Nephron (organoid): ENCODE measurements at regions not wholly inside any gene's neighbourhood (a gene's known extent, or its start where the extent isn't known, plus 50 kb on each side); places are given as distances from the start of the nearest gene placed in this dataset.

Experiments
- H3K27ac Mint-ChIP-seq, 3 experiments: 2 replicates each; pipeline ENCODE4 v1.8.0; 2020; ENCODE audit warnings: mixed read lengths in 3 of 3, mild to moderate bottlenecking in 2 of 3, moderate library complexity in 1 of 3
- H3K27me3 Mint-ChIP-seq: 2 replicates; pipeline ENCODE4 v1.8.0; 2021; ENCODE audit warnings: low read depth, mild to moderate bottlenecking, moderate library complexity, mixed read lengths
- H3K36me3 Mint-ChIP-seq: 2 replicates; pipeline ENCODE4 v1.8.0; 2020; ENCODE audit warnings: low read depth, mixed read lengths
- H3K4me1 Mint-ChIP-seq: 2 replicates; pipeline ENCODE4 v1.8.0; 2020; ENCODE audit warnings: mixed read lengths
- H3K4me3 Mint-ChIP-seq, 3 experiments: 2 replicates each; pipeline ENCODE4 v1.8.0; 2020; ENCODE audit warnings: mild to moderate bottlenecking in 3 of 3, mixed read lengths in 3 of 3, moderate library complexity in 2 of 3
- H3K9me3 Mint-ChIP-seq: 2 replicates; pipeline ENCODE4 v1.8.0; 2020; ENCODE audit warnings: mixed read lengths
- CTCF ChIP-seq, 3 experiments: fragments of 200-600 bp; sonication (generic); IDR thresholded peaks; one replicate each; pipeline ENCODE4 v1.5.0; 2021; ENCODE audit warnings: antibody characterized with exemption in 3 of 3; ENCODE audit not compliant: unreplicated experiment in 3 of 3

GRCh38 chr10:132129431-132129830 lies 57.3 kb upstream of the DPYSL4 start:
- Mint-ChIP-seq H3K9me3 (peaks cover 8% of the 10 kb centered on the region), H3K36me3 (no peaks in the 10 kb centered on the region), H3K27me3 (peaks cover 11% of the 10 kb centered on the region), H3K27ac (no peak overlapping the region), H3K4me1 (peaks cover 18% of the 10 kb centered on the region), H3K4me3 (no peak overlapping the region)
- TF ChIP-seq CTCF (IDR thresholded peaks at IDR 0.05; ENCODE audit: unreplicated experiment in 3 of 3) = no peak

DNA sequence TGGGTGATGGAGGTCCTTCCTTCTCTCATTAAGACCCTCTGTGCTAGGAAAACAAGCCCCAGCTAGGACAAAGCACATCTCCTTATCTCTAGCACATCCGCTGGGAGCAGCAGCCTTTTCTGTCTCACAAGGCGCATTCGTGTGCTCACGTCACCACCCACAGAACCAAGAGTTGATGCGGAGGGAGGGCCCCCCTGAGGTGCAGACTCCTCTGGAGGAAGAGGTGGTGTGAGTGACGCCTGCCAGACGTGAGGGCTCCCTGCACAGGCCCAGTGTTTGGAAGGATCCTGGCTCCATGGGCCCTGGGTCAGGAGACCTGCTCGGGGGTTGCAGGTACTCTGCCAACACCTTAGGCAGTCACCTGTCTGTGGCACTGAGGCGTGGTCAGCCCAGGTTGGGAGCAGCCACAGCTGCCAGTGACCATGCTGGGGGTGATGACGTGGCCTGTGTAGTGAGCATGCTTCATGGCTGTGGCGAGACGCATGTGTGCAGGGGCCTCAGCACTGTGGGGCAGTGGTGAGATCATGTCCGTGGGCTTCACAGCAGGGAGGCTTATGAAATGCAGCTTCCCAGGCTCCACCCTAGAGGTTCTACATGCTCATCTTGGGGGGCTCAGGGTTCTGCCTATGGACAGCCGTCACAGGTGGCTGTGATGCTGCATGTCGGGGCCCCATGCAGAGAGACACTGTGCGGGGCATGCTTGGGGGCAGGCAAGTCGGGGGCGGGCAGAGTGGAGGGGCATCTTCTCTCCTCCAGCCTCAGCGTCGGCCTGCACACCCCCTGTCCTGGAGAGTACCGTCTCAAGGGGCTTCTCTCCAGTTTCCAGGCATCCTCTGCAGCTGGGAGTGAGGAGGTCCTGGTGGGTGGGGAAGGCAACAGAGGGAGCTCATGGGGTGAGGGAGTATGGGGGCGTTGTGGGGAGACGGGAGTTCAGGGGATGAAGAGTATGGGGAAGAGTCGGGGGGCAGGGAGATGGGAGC lies 56.2 kb upstream of the DPYSL4 start:
- Mint-ChIP-seq H3K4me1 (peaks cover 18% of the 10 kb centered on the region), H3K27ac (no peak overlapping the region)

DNA sequence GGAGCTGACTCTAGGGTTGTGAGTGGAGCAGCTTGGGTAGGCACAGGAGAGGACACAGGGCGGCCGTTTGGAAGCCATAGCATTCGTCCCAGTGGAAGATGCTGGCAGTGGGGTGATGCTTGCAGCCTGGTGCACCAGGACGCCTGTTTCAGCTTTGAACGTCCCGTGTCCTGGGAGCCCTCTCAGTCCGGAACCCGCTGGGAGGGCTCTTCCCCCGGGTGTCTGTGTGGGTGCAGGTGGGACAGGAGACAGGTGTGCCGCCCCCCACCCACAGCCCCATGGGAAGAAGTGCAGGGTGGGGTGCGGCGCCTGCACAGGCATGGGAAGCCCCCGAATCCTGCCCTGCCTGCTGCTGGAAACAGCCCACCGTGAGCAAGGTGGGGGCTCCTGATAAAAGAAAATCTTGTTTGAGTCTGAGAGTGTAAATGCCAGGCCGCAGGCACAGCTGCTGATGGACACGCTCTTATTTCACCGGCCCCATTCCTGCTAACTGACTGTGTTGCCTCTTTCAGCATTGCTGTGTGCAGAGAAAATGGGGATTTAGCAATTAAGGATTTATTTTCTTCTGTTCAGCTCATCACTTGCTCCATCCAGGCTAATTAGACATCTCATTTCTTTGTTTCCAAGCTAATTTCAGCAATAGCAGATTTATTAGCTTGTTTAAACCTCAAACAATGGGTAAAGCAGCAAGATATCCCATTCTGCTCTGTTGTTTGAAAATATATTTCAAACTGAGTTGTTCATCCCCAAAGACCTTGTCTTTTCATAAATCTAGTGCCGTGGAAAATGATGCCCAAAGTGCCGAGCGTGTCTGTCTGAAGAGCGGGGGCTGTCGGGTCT lies 54.9 kb upstream of the DPYSL4 start:
- H3K27ac Mint-ChIP-seq = peak overlapping the region in 2 of 3 experiments; percentile 14 to 61
- peak overlapping the region in 1 of 3 experiments; percentile 19 for H3K4me3 Mint-ChIP-seq
- no peaks in the 10 kb centered on the region for H3K36me3 Mint-ChIP-seq
- no peak for TF ChIP-seq CTCF (IDR thresholded peaks at IDR 0.05; ENCODE audit: unreplicated experiment in 3 of 3)
- H3K27me3 Mint-ChIP-seq = peaks cover 8% of the 10 kb centered on the region
- H3K9me3 Mint-ChIP-seq = peaks cover 8% of the 10 kb centered on the region
- H3K4me1 Mint-ChIP-seq = peaks cover 18% of the 10 kb centered on the region

More for the DNA sequence above, 56.2 kb upstream of the DPYSL4 start:
- TF ChIP-seq CTCF (IDR thresholded peaks at IDR 0.05; ENCODE audit: unreplicated experiment in 3 of 3) = no peak
- Mint-ChIP-seq H3K36me3 (no peaks in the 10 kb centered on the region), H3K27me3 (peaks cover 8% of the 10 kb centered on the region), H3K9me3 (peaks cover 8% of the 10 kb centered on the region), H3K4me3 (no peak overlapping the region)

DNA sequence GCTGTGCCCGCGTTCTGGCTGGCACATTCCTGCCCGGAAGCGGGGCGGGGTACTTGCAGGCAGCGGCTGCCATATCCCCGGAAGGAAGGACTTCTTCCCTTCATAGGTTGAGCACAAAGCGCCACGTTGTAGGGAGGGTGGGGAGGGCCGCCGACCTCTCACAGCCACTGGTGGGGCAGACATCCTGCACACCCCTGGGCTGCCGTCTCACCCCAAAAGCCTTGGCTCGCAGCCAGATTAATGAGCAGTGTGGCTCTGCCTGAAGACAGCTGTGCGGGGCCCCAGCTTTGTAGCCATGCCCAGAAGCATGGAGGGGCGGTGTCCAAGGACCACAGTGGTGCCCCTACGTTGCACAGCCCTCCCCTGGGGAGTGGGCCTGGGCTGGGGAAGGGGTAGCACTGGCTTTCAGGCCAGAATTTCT lies 54.3 kb upstream of the DPYSL4 start:
- Mint-ChIP-seq H3K36me3 (no peaks in the 10 kb centered on the region), H3K27me3 (peaks cover 8% of the 10 kb centered on the region), H3K27ac (peak overlapping the region in 2 of 3 experiments; percentile 14 to 61), H3K9me3 (peaks cover 8% of the 10 kb centered on the region), H3K4me1 (peaks cover 18% of the 10 kb centered on the region), H3K4me3 (peak overlapping the region in 1 of 3 experiments; percentile 19)
- no peak for TF ChIP-seq CTCF (IDR thresholded peaks at IDR 0.05; ENCODE audit: unreplicated experiment in 3 of 3)

DNA sequence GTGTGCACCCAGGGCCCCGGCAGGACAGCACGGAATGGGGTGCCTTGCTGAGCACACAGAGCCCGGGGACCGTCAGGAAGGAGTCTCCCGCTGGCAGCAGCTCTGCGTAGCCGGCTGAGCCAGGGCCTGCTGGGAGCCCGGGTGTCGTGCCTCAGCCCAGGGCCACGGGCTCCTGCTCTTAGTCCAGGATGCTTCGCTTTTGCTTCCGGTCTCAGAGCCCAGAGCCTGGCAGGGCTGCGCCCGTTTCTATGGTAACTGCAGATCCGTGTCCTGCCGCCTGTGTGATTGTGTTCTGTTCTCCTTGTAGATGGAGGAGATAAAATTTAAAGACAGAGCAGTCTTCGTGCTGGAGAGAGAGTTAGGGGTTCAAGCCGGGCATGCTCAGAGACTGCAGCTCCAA lies 53.7 kb upstream of the DPYSL4 start:
- Mint-ChIP-seq H3K36me3 (no peaks in the 10 kb centered on the region), H3K4me1 (peaks cover 18% of the 10 kb centered on the region), H3K27ac (no peak overlapping the region), H3K9me3 (peaks cover 8% of the 10 kb centered on the region), H3K4me3 (no peak overlapping the region), H3K27me3 (peaks cover 11% of the 10 kb centered on the region)
- TF ChIP-seq CTCF (IDR thresholded peaks at IDR 0.05; ENCODE audit: unreplicated experiment in 3 of 3) = no peak
